PC-3 (cell line): ENCODE measurements at regions not wholly inside any gene's neighbourhood (a gene's known extent, or its start where the extent isn't known, plus 50 kb on each side); places are given as distances from the start of the nearest gene placed in this dataset.

Experiments
- ATAC-seq: fragments of 200-7000 bp; cut with Tn5 transposase; 2 replicates; pipeline ENCODE4 v1.9.1; 2020; ENCODE audit warnings: mild to moderate bottlenecking, moderate library complexity
- BruUV-seq: library from RNA; stranded (reverse); fragments of 400-500 nt; replicated peaks from 2 replicates; lab custom pipeline; 2021; lab: Mats Ljungman, UMichigan
- CTCF ChIA-PET: fragments of 300-600 bp; sonication (Branson Sonifier 250); formaldehyde crosslinking; loops from one replicate; lab custom pipeline; 2022; ENCODE audit warnings: antibody characterized with exemption; lab: Charles Lee
- POLR2A ChIA-PET: fragments of 300-600 bp; sonication (Branson Sonifier 250); formaldehyde crosslinking; loops from one replicate; lab custom pipeline; 2022; ENCODE audit warnings: antibody characterized with exemption; ENCODE audit not compliant: unreplicated experiment; lab: Charles Lee
- DNase-seq: peaks from one replicate; pipeline ENCODE4 v3.0.0-alpha.2; 2015
- H2AFZ ChIP-seq: fragments of 300-600 bp; sonication (generic); 2 replicates; pipeline ENCODE4 v1.6.0; 2016; ENCODE audit warnings: antibody characterized with exemption, low read length
- H3F3A ChIP-seq: fragments of 300-600 bp; sonication (generic); one replicate; pipeline ENCODE4 v1.6.0; 2017; ENCODE audit warnings: antibody characterized with exemption, low read length, control low read depth, mild to moderate bottlenecking; ENCODE audit not compliant: unreplicated experiment
- H3K27ac ChIP-seq: fragments of 300-600 bp; sonication (generic); 2 replicates; pipeline ENCODE4 v1.5.1; 2016; ENCODE audit warnings: mild to moderate bottlenecking, low read length
- H3K27me3 ChIP-seq: fragments of 300-600 bp; sonication (generic); 2 replicates; pipeline ENCODE4 v1.6.1; 2016; ENCODE audit warnings: low read length, mixed read lengths
- H3K36me3 ChIP-seq: fragments of 300-600 bp; sonication (generic); 2 replicates; pipeline ENCODE4 v1.6.1; 2016; ENCODE audit warnings: low read depth, mixed run types, low read length, mixed read lengths
- H3K4me1 ChIP-seq: fragments of 300-600 bp; sonication (generic); 2 replicates; pipeline ENCODE4 v1.5.1; 2016; ENCODE audit warnings: low read length; ENCODE audit not compliant: insufficient read depth
- H3K4me2 ChIP-seq: fragments of 300-600 bp; sonication (generic); 2 replicates; pipeline ENCODE4 v1.6.0; 2016; ENCODE audit warnings: low read length
- H3K4me3 ChIP-seq: fragments of 300-600 bp; sonication (generic); 2 replicates; pipeline ENCODE4 v1.5.1; 2016; ENCODE audit warnings: mild to moderate bottlenecking, low read length, mixed read lengths
- H3K79me2 ChIP-seq: fragments of 300-600 bp; sonication (generic); 2 replicates; pipeline ENCODE4 v1.6.1; 2017; ENCODE audit warnings: low read length, mixed read lengths
- H3K9ac ChIP-seq: fragments of 300-600 bp; sonication (generic); 2 replicates; pipeline ENCODE4 v1.6.0; 2016; ENCODE audit warnings: mild to moderate bottlenecking, low read length
- H3K9me2 ChIP-seq: fragments of 300-600 bp; sonication (generic); replicated peaks from 2 replicates; pipeline ENCODE4 v1.6.1; 2016; ENCODE audit warnings: mixed run types, low read length, mixed read lengths
- H3K9me3 ChIP-seq: fragments of 300-600 bp; sonication (generic); 2 replicates; pipeline ENCODE4 v1.6.1; 2016; ENCODE audit warnings: low read length, mixed read lengths
- H4K20me1 ChIP-seq: fragments of 300-600 bp; sonication (generic); 2 replicates; pipeline ENCODE4 v1.6.1; 2016; ENCODE audit warnings: low read length, mixed read lengths
- CTCF ChIP-seq: fragments of 300-600 bp; sonication (generic); conservative IDR thresholded peaks from 2 replicates; pipeline ENCODE4 v1.5.1; 2017; ENCODE audit warnings: antibody characterized with exemption, low read depth, mild to moderate bottlenecking, low read length
- EZH2 ChIP-seq: fragments of 300-600 bp; sonication (generic); IDR thresholded peaks from one replicate; pipeline ENCODE4 v1.6.1; 2017; ENCODE audit warnings: antibody characterized with exemption, mild to moderate bottlenecking, low read length; ENCODE audit not compliant: unreplicated experiment
- EZH2phosphoT487 ChIP-seq: fragments of 300-600 bp; sonication (generic); IDR thresholded peaks from 2 replicates; pipeline ENCODE4 v1.6.1; 2018; ENCODE audit warnings: mild to moderate bottlenecking, antibody characterized with exemption, low read length, borderline replicate concordance
- intact Hi-C: fragments of 100-400 bp; cut with micrococcal nuclease; formaldehyde crosslinking; loops from 2 replicates; pipeline ENCODE4 v1.9.0; 2023

- H3K27ac ChIP-seq, result no peak overlapping the region
- no peaks in the 10 kb centered on the region for H3K79me2 ChIP-seq
- no peak overlapping the region for H2AFZ ChIP-seq
- DNase-seq (no peak), ATAC-seq (no peak)
- ChIA-PET POLR2A (no interaction called here), CTCF (no interaction called here)
- intact Hi-C loops, result no loop called here
- no peaks in the 10 kb centered on the region for H3K9me2 ChIP-seq
- no peaks in the 10 kb centered on the region for H3K27me3 ChIP-seq
- H3K4me1 ChIP-seq, result no peaks in the 10 kb centered on the region
- H3K4me3 ChIP-seq, result no peak overlapping the region
- H3K36me3 ChIP-seq, result no peaks in the 10 kb centered on the region
- no peak overlapping the region for H3K4me2 ChIP-seq
- no TSS peak for BruUV-seq
- TF ChIP-seq EZH2phosphoT487 (no peak), CTCF (no peak), EZH2 (no peak)
- no peaks in the 10 kb centered on the region for H4K20me1 ChIP-seq
- no peaks in the 10 kb centered on the region for H3F3A ChIP-seq
- no peak overlapping the region for H3K9ac ChIP-seq
- peaks cover 16% of the 10 kb centered on the region for H3K9me3 ChIP-seq
These were observed 314.9 kb downstream of the NNT start for GRCh38 chr5:43917925-43918324.

GRCh38 chr5:43903129-43903528 is 300.1 kb downstream of the NNT start:
- ChIA-PET CTCF (no interaction called here), POLR2A (no interaction called here)
- no peak overlapping the region for H3K4me2 ChIP-seq
- H3K36me3 ChIP-seq, result no peaks in the 10 kb centered on the region
- no TSS peak for BruUV-seq
- no peaks in the 10 kb centered on the region for H3K27me3 ChIP-seq
- no peak overlapping the region for H3K9ac ChIP-seq
- no peak overlapping the region for H2AFZ ChIP-seq
- intact Hi-C loops, result no loop called here
- no peaks in the 10 kb centered on the region for H3K4me1 ChIP-seq
- no peaks in the 10 kb centered on the region for H3K9me3 ChIP-seq
- no peak overlapping the region for H3K4me3 ChIP-seq
- no peaks in the 10 kb centered on the region for H3K9me2 ChIP-seq
- DNase-seq (no peak), ATAC-seq (no peak)
- no peaks in the 10 kb centered on the region for H4K20me1 ChIP-seq
- no peaks in the 10 kb centered on the region for H3F3A ChIP-seq
- no peaks in the 10 kb centered on the region for H3K79me2 ChIP-seq
- TF ChIP-seq EZH2phosphoT487, result no peak
- no peak for TF ChIP-seq CTCF
- no peak for TF ChIP-seq EZH2
- H3K27ac ChIP-seq, result no peak overlapping the region

- Histone ChIP-seq H3K4me1 (no peaks in the 10 kb centered on the region), H3K4me2 (no peak overlapping the region), H3K27ac (no peak overlapping the region), H3K9me3 (no peaks in the 10 kb centered on the region), H2AFZ (no peak overlapping the region), H3K4me3 (no peak overlapping the region), H3K36me3 (no peaks in the 10 kb centered on the region), H3K9me2 (no peaks in the 10 kb centered on the region), H3K9ac (no peak overlapping the region), H3K27me3 (no peaks in the 10 kb centered on the region), H4K20me1 (no peaks in the 10 kb centered on the region), H3F3A (no peaks in the 10 kb centered on the region), H3K79me2 (no peaks in the 10 kb centered on the region)
- CTCF ChIA-PET, result no interaction called here
- intact Hi-C loops, result no loop called here
- DNase-seq, result no peak
- ATAC-seq, result no peak
- no peak for TF ChIP-seq EZH2
- no peak for TF ChIP-seq CTCF
- no peak for TF ChIP-seq EZH2phosphoT487
- BruUV-seq, result no TSS peak
- POLR2A ChIA-PET, result no interaction called here
These were observed 298.0 kb downstream of the NNT start for GRCh38 chr5:43900974-43901373.
